Stimulated activated CD8-positive, alpha-beta memory T cell treated with anti-CD3 and anti-CD28 coated beads, Interleukin-4, amount 100 ng/mL, for 1 hour (primary cell): ENCODE measurements at regions not wholly inside any gene's neighbourhood (a gene's known extent, or its start where the extent isn't known, plus 50 kb on each side); places are given as distances from the start of the nearest gene placed in this dataset.
"Not testable (repeated sequence)": the region's sequence is repeated elsewhere in the genome, so short reads cannot be mapped to it uniquely, and the experiment has no call there.

Source experiments
- DNase-seq, 2 donors: peaks; one replicate each; pipeline ENCODE4 v3.0.0-alpha.2; 2020; ENCODE audit warnings: low read depth in 2 of 2, low spot score in 1 of 2

GRCh38 chr7:51970961-51971665, 654.5 kb upstream of the COBL start:
- no peak for DNase-seq

GRCh38 chr7:51968461-51968860, 651.9 kb upstream of the COBL start:
- DNase-seq = no peak

GRCh38 chr7:51965454-51965853, 648.8 kb upstream of the COBL start:
- DNase-seq = no peak

GRCh38 chr7:51961804-51962203, 645.2 kb upstream of the COBL start:
- no peak for DNase-seq

- no peak for DNase-seq
Measured at GRCh38 chr7:51950813-51951212, 634.2 kb upstream of the COBL start.

GRCh38 chr7:51949726-51950644, 633.4 kb upstream of the COBL start:
- no peak for DNase-seq

- DNase-seq = no peak
Measured at GRCh38 chr7:51930834-51931233, 614.2 kb upstream of the COBL start.

GRCh38 chr7:51929818-51930217, 613.2 kb upstream of the COBL start:
- DNase-seq = no peak

GRCh38 chr7:51927738-51928137, 611.1 kb upstream of the COBL start:
- no peak for DNase-seq

- no peak for DNase-seq
Measured at GRCh38 chr7:51918581-51918980, 602.0 kb upstream of the COBL start.

- no peak for DNase-seq
Measured at GRCh38 chr7:51901489-51901840, 584.9 kb upstream of the COBL start.

- DNase-seq = not testable (repeated sequence)
Measured at GRCh38 chr7:51900755-51901488, 584.3 kb upstream of the COBL start.

GRCh38 chr7:51899611-51900010, 583.0 kb upstream of the COBL start:
- no peak for DNase-seq

- no peak for DNase-seq
Measured at GRCh38 chr7:51882412-51882811, 565.8 kb upstream of the COBL start.

- no peak for DNase-seq
Measured at GRCh38 chr7:51881309-51881708, 564.7 kb upstream of the COBL start.

GRCh38 chr7:51878865-51879264, 562.3 kb upstream of the COBL start:
- no peak for DNase-seq

- no peak for DNase-seq
Measured at GRCh38 chr7:51869452-51869851, 552.8 kb upstream of the COBL start.

GRCh38 chr7:51867117-51867516, 550.5 kb upstream of the COBL start:
- no peak for DNase-seq

- DNase-seq = no peak
Measured at GRCh38 chr7:51860305-51860704, 543.7 kb upstream of the COBL start.

- no peak for DNase-seq
Measured at GRCh38 chr7:51850126-51850525, 533.5 kb upstream of the COBL start.

GRCh38 chr7:51847461-51848134, 531.0 kb upstream of the COBL start:
- no peak for DNase-seq
